ENCODE measurements at regions not wholly inside any gene's neighbourhood (a gene's known extent, or its start where the extent isn't known, plus 50 kb on each side); places are given as distances from the start of the nearest gene placed in this dataset.

DNA sequence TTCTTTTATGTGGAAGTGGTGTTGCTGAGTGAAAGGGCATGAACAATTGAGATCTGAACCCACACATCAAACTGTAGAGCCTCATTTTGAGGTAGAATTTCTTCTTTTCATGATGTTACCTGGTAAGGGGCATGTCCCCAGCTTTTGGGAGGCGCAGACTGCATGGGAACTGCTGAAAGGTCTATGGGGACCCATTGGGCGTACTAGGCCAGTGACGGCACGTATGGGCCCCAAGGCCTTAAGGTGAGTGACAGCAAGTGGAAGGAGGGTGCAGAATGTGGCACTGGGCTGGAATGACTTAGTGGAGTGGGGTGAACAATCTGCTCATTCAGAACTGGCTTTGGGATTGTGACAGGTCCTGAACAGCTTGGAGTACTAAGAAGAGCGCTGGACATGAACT lies 123.6 kb upstream of the RGMA start:
- DNase-seq, result no peak

DNA sequence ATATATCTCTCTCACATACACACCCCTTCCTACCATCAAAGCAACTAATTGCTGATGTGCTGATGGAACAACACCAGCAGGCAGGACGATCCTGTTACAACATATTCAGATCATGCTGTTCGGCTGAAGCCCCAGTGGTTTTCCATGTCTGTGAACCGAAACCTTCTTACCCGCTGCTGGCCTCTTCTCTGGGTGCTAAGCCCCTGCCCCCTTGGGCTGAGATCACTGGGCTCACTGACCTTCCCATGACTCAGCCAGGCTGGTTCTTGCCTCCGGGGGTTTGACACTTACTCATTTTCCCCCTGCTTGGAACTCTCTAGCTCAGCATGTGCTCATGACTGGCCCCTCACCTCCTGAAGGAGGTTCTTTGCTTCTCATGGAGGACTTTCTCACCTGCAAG lies 122.0 kb upstream of the RGMA start:
- no peak for DNase-seq

DNA sequence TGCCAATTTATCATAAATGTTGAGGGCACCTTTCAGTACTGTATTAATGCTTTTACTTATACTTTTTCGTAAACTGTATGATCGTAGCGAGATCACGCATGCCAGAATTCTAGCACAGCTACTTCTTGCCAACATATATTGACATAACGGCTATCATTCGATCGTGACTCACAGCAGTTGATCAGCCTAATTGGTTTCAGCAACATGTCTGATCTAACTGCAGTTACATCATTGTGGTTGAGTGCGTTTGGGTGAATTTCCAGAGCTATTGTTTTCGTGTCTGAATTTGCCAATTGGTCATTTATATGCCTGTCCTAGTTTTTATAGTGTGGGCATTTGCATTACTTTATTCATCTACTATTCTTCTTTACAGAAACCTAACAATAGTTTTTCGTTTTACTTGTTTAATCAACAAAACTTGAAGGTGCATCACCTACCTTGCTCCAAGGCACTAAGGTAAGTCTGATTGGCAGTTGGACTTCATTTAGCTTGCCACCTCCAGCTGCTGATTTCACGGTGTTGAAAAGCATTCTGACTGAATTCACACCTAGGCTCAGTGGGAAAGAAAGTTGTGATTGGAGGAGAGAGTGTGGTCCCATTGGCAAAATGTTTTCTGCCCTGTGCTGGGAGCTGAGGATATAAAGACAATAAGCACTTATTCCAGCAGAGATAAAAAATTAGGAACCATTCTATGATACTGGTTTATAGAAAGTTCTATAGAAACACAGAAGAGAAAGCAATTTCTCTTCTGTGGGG lies 120.9 kb upstream of the RGMA start:
- DNase-seq, result no peak

DNA sequence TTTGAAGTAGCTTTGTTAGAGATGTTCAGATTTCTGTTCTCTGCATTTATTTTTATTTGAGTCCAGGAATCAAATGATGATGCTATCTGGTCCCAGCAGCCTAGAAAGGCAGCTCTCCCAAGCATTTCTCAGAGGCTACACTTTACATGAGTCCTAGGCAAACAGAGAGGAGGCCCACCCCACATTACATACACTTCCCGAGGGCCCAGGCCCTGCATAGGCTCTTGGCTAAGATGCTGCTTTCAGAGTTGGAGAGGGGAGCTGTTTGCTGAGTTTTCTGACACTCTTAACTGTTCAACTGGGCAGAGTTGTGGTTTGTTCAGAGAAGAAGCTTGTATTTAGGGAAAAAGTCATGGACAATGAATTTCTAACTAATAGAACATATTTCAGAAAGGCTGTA lies 117.9 kb upstream of the RGMA start:
- no peak for DNase-seq

DNA sequence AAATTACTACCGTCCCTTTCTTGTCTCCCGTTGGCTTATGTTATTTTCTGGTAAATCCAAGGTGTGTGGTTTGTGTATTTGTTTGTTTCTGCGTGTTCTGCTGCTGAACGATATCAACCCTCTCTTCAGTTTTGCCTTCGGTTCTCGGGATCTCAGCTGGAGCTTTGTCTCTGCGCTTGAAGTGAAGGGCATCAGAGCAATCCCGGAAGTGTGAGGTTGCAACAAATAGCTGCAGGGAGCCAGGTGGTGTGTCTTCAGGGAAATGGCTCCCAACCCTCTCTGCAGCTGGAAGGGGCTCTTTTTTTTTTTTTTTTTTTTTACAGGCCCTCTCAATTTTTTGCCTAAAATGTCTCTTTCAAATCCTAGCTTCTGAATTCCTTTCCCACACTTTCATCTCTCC lies 116.4 kb upstream of the RGMA start:
- no peak for DNase-seq

DNA sequence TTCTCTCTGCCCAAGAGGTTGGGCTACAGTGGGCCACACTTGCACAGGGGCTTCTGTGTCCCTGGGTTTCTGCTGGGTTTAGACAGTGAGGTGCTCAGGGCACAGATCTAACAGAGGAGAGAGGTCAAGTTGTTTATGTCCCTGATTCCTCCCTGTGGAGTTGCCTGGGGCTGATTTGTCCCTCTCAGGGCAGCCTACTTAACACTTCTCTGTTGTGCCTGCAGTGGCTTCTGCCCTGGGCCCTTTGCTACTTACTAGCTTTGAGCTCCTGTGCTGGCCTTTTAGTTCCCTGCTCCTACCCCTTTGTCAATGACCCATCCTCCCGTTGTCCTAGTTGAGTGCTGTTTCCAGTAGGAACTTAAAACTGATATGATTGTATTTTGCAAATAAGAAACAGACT lies 114.0 kb upstream of the RGMA start:
- no peak for DNase-seq

DNA sequence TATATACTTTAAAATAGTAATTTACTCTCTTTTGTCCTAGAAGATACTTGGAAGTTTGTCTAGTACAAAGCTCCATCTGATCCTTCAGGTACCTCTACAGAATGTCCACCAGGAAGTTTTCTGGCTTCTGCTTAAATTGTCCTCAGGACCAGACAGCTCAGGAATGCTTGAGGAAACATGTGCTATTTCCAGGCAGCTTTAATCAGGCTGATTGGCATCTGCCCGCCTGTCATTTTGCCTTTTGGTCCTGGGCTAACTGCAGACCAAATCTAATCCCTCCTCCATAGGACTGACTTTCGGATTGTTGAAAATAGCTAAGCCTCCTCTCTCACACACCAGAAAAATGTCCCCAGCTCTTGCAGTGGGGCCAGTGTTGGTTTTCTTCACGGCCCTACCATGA lies 113.4 kb upstream of the RGMA start:
- no peak for DNase-seq

DNA sequence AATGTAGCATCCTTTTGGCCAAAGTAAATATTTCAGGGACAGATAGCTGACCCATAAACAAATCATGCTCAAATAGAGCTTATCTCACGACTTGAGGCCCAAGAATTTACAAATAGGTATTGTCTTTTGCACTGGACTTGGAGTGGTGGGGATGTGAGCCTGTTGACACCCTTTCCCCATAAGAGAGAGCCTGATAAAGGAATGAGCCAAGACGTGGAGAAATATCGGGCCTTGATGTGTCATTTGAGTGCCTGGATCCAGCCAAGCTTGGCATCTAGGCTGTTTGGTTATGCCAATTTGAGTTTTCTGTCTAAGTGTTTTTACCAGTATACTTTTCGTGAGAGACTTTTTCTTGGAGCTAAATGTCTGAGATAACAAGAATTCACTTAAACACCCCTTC lies 112.9 kb upstream of the RGMA start:
- no peak for DNase-seq

DNA sequence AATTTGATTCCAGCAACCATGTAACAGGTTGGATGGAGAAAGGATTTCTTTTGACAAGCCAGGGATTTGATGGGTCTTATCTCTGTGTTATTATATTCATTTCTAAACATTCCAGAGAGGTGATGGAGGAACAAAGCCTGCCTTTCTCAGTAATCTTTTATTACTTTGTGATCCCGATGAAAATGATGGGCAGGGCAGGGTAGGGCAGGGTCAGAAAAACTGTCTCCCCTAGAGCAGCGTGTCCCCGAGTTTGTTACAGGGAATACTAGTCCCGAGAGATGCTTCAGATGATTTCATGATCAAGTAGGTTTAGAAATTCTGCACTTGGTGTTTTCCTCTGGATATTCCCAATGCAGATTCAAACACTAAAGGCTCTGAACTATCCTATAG lies 111.8 kb upstream of the RGMA start:
- DNase-seq, result no peak

DNA sequence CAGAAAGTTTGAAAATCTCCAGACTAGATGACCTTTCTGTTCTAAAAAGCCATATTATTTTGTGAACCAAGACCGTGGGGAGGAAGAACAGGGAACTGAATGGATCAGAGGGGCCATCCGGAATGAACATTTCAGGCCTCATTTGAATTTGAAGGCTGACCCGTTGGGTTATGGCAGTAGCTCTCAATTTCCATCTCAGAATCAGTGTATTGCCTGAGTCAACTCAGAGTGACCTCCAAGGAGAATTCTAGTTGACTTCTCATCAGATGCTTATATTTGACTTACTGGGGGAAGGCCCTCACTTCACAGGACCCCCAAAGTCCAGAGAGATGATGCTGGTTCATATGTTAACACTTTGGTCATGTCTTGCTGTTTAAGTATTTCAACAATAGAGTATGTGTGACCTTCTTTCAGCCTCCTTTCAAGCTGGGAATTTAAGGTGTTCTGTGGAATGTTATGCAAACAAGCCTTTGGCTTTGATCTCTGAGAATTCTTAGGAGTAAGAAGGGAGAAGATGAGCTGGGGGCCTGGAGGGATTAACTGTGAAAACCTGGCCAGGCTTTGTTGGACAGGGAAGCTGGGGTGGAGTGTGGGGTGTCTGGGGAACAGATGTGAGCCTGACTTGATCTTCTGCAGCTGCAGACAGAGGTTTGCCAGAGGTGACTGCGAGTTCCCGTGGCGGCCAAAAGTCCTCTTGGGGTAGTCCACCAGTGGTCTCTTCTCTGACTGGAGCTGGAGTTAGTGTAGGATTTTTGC lies 111.2 kb upstream of the RGMA start:
- no peak for DNase-seq

DNA sequence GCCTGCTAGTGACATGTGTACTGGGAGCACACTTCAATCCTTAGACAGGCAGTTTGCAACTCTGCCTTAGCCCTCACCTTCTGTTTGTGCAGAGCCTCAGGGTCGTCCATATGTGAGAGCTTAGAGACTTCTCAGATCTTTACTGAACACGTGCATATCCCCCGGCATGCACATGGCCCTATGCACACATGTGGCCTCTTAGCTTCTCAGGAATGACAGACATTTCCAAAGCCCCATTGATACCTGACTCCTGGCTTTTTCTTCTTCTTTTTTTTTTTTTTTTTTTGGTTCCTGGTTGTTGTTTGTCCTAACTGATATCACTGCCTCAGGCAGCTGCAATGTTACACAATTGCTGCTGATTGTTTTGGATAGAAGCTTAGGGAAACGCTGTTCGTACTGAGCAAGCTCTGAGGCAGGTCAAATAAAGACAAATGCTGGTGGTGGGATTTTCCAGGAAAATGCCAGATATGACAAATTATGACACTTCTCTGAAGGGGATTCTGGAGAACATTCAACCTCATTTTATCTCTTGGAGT lies 107.2 kb upstream of the RGMA start:
- no peak for DNase-seq

DNA sequence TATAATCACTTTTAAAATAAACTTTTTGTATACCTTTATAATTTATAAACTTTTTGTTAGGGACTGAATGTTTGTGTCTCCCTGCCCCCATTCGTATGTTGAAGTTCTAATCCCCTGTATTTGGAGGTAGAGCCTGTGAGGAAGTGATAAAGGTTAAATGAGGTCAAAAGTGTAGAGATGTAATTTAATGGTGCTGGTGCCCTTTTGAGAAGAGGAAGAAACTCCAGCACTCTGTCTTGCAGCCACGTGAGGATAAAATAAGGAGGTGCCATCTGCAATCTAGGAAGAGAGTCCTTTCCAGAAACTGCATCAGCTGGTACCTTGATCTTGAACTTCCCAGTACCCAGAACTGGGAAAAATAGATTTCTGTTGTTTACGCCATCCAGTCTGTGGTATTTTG lies 106.1 kb upstream of the RGMA start:
- no peak for DNase-seq

DNA sequence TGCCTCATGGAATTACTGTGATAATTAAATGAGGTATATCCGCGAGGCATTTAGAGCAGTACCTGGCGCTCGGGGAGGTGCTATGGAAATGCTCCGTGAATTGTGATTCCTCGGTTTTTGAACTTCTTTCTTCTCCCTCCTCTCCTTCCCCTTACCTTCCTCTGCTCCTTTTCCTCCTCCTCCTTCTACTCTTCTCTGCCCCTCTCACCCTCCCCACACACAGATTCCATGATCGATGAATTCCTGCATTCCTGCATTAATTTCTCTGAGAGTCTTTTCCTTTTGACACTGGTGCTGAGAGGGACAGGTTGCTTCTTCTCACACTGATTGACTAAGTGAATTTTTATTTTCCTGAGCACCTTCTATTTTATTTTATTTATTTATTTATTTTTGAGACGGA lies 101.2 kb upstream of the RGMA start:
- no peak for DNase-seq

DNA sequence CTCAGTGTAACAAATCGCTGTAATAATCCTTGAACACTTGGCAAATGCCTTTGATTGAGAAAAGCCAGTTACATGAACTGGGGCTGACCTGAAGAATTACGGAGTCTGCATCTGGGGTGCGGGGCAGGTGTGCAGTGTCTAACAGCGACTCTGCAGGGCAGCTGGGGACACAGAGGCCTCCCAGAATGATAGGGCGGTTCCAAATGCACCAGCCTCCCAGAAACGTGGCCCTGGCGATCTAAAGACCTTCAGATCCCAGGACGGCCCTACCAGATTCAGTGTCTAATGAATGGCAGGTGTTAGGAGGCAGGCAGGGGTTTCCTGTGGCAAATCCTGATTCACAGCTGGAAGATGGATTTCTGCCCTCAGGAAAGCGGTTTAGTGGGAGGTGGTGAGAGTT lies 100.5 kb upstream of the RGMA start:
- DNase-seq, result no peak

DNA sequence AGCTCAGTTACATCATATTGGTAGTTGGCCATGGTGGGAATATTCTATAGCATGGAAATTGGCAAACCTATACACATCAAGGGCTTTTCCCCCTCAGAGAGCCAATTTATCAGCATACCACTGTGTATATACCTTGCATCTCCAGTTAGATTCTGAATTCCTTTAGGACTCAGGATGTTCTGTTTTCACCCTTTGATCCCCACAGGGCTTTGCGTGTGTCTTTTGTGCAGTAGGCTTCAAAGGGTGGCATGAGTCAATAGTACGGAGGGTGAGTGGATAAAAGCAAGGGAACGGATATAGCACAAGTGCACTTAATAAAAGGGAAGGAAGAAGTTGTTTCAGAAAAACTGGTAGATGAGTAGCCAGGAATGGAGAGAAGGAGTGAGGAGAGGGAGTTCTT lies 99.2 kb upstream of the RGMA start:
- no peak for DNase-seq

DNA sequence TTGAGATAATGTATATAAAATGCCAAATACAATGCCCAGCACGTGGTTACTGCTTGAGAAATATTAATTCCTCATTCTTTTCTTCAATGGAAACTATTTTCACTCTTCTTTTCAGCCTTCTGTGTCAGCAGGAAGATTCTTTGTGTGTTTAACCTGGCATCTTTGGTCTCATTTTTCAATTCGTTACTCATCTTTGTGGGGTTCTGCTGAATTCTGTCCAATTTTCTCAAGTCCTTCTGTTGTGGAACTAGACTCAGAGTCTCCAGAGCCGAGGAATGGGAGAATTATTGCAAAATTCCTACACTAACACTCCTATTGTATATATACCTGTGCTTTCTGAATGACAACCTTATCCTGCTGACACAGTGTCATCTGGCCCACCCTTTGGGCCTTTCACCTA lies 96.8 kb upstream of the RGMA start:
- no peak for DNase-seq

DNA sequence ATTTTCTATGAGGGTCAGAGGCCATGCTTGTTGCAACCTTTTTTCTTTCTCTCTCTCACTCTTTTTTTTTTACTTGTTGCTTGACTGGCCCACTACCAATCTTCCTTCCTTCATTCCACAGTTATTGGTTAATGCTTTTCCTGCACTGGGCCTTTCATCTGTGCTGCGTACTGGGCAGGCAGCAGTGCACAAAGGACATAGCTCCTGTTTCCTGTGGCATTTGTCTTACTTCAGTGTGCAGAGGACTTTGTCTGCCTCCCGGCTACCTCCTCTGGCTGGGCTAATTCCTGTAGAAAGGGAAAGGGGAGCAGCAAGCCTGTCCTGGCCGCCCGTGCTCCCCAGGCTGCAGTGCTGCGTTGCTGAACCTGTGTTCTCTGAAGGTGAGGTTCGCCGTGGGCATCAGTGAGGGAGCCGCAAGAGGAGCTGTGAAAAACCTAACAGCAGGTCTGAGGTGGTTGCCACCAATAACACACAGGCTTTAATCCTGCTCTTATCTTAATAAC lies 93.7 kb upstream of the RGMA start:
- no peak for DNase-seq

DNA sequence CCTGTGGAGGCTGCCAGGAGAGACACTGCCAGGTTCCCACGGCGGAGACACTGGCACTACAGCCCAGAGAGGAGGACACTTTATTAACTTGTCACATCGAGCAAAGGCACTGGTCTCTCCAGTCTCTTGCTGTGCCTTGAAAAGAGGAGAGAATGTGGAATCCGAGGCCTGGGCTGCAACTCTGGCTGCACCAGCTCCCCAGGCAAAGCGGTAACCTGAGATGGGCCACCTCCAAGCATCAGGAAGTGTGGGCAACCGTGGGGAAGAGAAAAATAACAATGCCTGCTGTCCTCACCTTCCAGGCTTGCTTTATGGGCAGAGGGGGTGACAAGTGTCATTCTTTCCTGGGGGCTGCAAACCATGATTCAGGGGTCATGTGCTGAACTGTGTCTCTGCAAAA lies 91.6 kb upstream of the RGMA start:
- DNase-seq, result no peak

DNA sequence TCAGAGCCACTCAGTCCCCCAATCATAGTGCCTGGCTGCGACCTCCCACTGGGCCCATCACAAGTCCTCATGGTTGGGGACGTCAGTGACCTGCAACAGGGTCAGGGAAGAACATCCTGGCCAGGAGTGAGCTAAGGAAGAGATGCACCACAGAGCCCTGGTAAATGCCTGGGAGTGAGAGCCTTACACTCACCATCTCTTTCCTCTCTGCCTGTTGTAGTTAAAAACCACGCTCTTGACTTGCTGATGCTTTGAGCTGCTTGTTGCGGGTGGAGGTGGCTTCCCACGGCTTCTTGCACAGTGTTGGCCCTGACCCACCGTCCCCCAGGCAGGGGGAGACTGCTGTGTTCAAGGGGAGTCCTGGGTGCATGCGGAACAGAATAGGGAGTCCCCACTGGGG lies 91.1 kb upstream of the RGMA start:
- DNase-seq, result no peak

DNA sequence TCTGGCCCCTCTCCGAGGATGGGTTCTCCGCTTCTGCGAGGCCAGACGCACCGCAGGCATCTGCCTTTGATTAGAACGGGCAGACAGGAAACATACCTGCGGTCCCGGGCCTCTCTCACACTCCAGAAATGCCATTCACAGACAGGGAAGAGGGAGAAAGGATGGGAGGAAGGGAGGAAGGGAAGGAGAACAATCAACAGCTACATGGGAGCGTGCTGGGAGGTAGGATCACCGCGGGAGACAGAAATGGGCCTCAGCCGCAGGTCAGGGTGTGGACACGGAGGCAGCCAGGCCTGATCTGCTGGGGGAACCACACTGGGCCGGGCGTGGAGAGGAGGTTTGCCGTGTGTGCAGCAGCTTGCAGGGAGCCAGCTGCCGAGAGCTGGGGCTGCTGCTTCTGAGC lies 90.7 kb upstream of the RGMA start:
- DNase-seq, result no peak

DNA sequence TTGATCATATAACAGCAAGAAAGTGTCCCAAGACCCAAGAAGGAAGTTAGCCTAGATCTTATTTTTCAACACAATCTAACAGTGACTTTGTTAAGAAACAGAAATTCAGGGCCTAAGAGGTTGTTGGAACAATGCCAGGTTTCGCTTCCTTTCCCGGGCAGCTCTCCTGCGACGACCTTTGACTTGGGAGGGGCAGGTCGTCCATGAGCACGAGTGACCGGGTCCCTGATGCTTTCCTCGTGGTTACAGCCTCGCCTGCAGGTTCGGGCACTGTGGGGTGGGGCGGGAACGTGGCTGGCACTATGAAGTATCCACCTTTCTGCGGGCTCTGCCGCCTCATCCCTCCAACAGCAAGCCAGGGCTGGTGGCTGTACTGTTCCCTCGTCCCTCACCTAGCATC lies 90.1 kb upstream of the RGMA start:
- DNase-seq, result no peak

DNA sequence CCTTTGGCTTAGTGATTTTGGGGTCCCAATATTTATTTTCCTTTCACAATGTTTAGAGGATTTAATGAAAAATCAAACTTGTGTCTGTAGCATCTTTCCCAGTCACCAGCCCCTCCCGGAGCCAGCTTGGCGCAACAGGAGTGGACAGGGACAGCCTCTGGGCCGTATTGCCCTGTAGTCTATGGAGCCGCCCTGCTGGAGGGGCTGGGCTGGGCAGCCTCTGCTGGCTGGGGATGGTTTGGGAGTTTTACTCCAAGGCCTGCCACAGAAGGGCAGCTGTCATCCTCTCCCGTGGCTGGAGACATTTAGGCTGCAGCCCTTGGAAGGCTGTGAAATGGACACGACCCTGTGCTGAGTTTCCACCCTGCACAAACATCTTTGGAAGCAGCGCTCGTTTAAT lies 89.4 kb upstream of the RGMA start:
- no peak for DNase-seq

DNA sequence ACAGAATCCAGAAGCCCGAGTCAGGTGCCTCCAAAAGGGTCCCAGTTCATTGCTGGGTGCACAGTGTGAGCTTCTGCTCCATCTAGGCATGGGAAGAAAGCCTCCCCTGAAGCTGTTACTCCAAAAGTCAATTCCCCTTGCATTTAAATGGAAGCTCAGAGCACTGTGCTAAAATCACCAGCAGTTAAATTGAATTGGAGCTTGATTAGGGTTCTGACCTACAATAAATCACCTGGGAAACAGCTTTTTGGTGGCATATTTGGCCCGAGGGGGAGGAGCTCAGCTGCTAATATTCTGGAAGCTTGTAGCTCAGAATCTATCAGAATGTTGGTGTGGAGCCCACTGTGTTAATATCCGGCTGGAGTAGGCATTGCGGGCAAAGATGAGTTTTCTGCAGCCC lies 87.1 kb upstream of the RGMA start:
- DNase-seq, result no peak

DNA sequence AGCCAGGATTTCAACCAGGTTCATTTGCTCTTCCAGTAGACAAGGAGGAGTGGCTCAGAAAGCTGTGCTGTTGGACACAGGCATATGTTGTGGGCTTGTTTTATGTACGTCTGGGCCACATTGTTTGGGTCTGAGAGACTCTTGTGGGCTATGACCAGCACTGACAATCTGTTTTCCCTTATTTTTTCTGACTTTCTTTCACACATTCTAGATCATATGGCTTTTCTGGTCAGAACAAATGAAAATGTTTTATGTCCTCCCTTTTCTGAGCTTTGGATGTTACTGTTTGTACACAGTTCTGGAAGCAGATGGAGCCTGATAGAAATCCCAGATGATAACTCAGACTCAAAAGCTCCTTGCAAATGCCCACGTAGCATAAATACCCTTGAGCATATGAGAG lies 85.8 kb upstream of the RGMA start:
- DNase-seq, result no peak

DNA sequence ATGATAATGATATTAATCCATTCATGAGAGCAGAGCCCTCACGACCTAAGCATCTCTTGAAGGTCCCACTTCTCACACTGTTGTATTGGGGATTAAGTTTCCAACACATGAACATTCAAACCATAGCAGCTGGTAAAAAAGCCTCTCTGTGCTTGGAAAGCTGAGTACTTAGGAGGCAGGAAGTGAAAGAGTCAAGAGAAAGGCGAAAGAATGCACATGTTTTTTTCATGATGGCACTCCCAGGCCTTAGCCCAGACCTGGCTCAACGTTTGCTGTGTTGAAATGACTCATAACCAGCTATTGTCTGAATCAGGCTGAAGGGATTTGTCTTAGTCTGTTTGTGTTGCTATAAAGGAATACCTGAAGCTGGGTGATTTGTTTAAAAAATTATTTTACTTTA lies 84.4 kb upstream of the RGMA start:
- DNase-seq, result no peak

All from amniotic stem cell (primary cell).